HEK293 (cell line): ENCODE measurements at regions not wholly inside any gene's neighbourhood (a gene's known extent, or its start where the extent isn't known, plus 50 kb on each side); places are given as distances from the start of the nearest gene placed in this dataset.

Source experiments
- CTCF ChIA-PET: fragments of 350-600 bp; formaldehyde crosslinking; extraction: SDS; loops from one replicate; lab custom pipeline; 2021; ENCODE audit warnings: antibody characterized with exemption; lab: Yijun Ruan, JAX
- POLR2A ChIA-PET: fragments of 300-600 bp; formaldehyde crosslinking; extraction: SDS; loops from one replicate; lab custom pipeline; 2020; ENCODE audit warnings: antibody characterized with exemption, inconsistent platforms; lab: Yijun Ruan, JAX
- H3K27ac ChIP-seq: fragments of 200-500 bp; sonication (Bioruptor generic); 2 replicates; pipeline ENCODE4 v1.5.1; 2014; ENCODE audit warnings: low read depth, low read length, control low read depth, inconsistent platforms; ENCODE audit errors: extremely low read depth
- H3K36me3 ChIP-seq, 2 experiments: fragments of 200-500 bp in 1 of 2; sonication (Bioruptor generic) in 1 of 2; 1 replicate in 1 of 2; 2 replicates in 1 of 2; pipeline ENCODE4 v1.5.1; 2014 to 2017; ENCODE audit warnings: inconsistent platforms in 2 of 2, low read length in 2 of 2; ENCODE audit not compliant: control insufficient read depth in 2 of 2, insufficient read depth in 1 of 2
- H3K4me1 ChIP-seq: fragments of 200-500 bp; sonication (Bioruptor generic); 2 replicates; pipeline ENCODE4 v1.5.1; 2014; ENCODE audit warnings: mild to moderate bottlenecking, low read length, inconsistent platforms; ENCODE audit not compliant: control insufficient read depth, insufficient read depth
- H3K4me3 ChIP-seq: 2 replicates; pipeline ENCODE4 v1.5.1; 2011; ENCODE audit warnings: low read depth, mild to moderate bottlenecking, control low read depth, low read length, moderate library complexity
- H3K9me3 ChIP-seq: fragments of 200-500 bp; sonication (Bioruptor generic); 2 replicates; pipeline ENCODE4 v1.5.1; 2014; ENCODE audit warnings: low read depth, low read length, inconsistent platforms; ENCODE audit not compliant: control insufficient read depth, insufficient read depth
- INSM2 ChIP-seq: fragments of 450-650 bp; formaldehyde crosslinking; IDR thresholded peaks from 2 replicates; pipeline ENCODE4 v1.5.1; 2016; ENCODE audit warnings: missing biosample characterization, missing genetic modification characterization
- KLF1 ChIP-seq: fragments of 450-650 bp; formaldehyde crosslinking; IDR thresholded peaks from 2 replicates; pipeline ENCODE4 v1.5.1; 2016; ENCODE audit warnings: missing biosample characterization, missing genetic modification characterization
- KLF7 ChIP-seq: fragments of 450-650 bp; formaldehyde crosslinking; IDR thresholded peaks from 2 replicates; pipeline ENCODE4 v1.5.1; 2016; ENCODE audit warnings: missing biosample characterization, missing genetic modification characterization, borderline replicate concordance
- MEIS1 ChIP-seq: sonication (generic); formaldehyde crosslinking; IDR thresholded peaks from 2 replicates; pipeline ENCODE4 v1.8.1; 2022; ENCODE audit warnings: missing genetic modification reagents, mild to moderate bottlenecking, borderline replicate concordance
- SCRT2 ChIP-seq: fragments of 450-650 bp; formaldehyde crosslinking; IDR thresholded peaks from 2 replicates; pipeline ENCODE4 v1.5.1; 2016; ENCODE audit warnings: missing biosample characterization, missing genetic modification characterization
- SP2 ChIP-seq: fragments of 450-650 bp; formaldehyde crosslinking; IDR thresholded peaks from 2 replicates; pipeline ENCODE4 v1.5.1; 2016; ENCODE audit warnings: missing biosample characterization, missing genetic modification characterization
- ZBTB48 ChIP-seq: fragments of 450-650 bp; formaldehyde crosslinking; IDR thresholded peaks from 2 replicates; pipeline ENCODE4 v1.5.1; 2016; ENCODE audit warnings: missing biosample characterization, missing genetic modification characterization
- ZFHX2 ChIP-seq: fragments of 450-650 bp; formaldehyde crosslinking; conservative IDR thresholded peaks from 2 replicates; pipeline ENCODE4 v1.5.1; 2016; ENCODE audit warnings: missing biosample characterization, missing genetic modification characterization
- ZNF174 ChIP-seq: fragments of 450-650 bp; formaldehyde crosslinking; IDR thresholded peaks from 2 replicates; pipeline ENCODE4 v1.5.0; 2017; ENCODE audit warnings: missing biosample characterization, mild to moderate bottlenecking, missing genetic modification characterization
- ZNF202 ChIP-seq: fragments of 450-650 bp; formaldehyde crosslinking; IDR thresholded peaks from 2 replicates; pipeline ENCODE4 v1.5.1; 2016; ENCODE audit warnings: missing biosample characterization, missing genetic modification characterization, borderline replicate concordance
- ZNF221 ChIP-seq: fragments of 450-650 bp; formaldehyde crosslinking; IDR thresholded peaks from 2 replicates; pipeline ENCODE4 v1.5.1; 2017; ENCODE audit warnings: missing biosample characterization, missing genetic modification characterization, borderline replicate concordance
- ZNF24 ChIP-seq: fragments of 450-650 bp; formaldehyde crosslinking; IDR thresholded peaks from 2 replicates; pipeline ENCODE4 v1.5.1; 2016; ENCODE audit warnings: missing biosample characterization, missing genetic modification characterization
- ZNF266 ChIP-seq: fragments of 450-650 bp; formaldehyde crosslinking; IDR thresholded peaks from 2 replicates; pipeline ENCODE4 v1.5.1; 2016; ENCODE audit warnings: missing biosample characterization, missing genetic modification characterization, low read depth
- ZNF280C ChIP-seq: fragments of 450-650 bp; formaldehyde crosslinking; IDR thresholded peaks from 2 replicates; pipeline ENCODE4 v1.5.1; 2016; ENCODE audit warnings: missing biosample characterization, missing genetic modification characterization
- ZNF354C ChIP-seq: fragments of 450-650 bp; formaldehyde crosslinking; IDR thresholded peaks from 2 replicates; pipeline ENCODE4 v1.5.1; 2016; ENCODE audit warnings: missing biosample characterization, missing genetic modification characterization, low read depth, borderline replicate concordance
- ZNF394 ChIP-seq: fragments of 450-650 bp; formaldehyde crosslinking; IDR thresholded peaks from 2 replicates; pipeline ENCODE4 v1.5.1; 2016; ENCODE audit warnings: missing biosample characterization, missing genetic modification characterization, mild to moderate bottlenecking, moderate library complexity, borderline replicate concordance
- ZNF426 ChIP-seq: fragments of 450-650 bp; formaldehyde crosslinking; IDR thresholded peaks from 2 replicates; pipeline ENCODE4 v1.5.1; 2017; ENCODE audit warnings: missing biosample characterization, missing genetic modification characterization, mild to moderate bottlenecking, inconsistent platforms, moderate library complexity
- ZNF433 ChIP-seq: fragments of 450-650 bp; formaldehyde crosslinking; IDR thresholded peaks from 2 replicates; pipeline ENCODE4 v1.5.1; 2016; ENCODE audit warnings: missing biosample characterization, missing genetic modification characterization, low read depth
- ZNF521 ChIP-seq: fragments of 450-650 bp; formaldehyde crosslinking; IDR thresholded peaks from 2 replicates; pipeline ENCODE4 v1.5.1; 2017; ENCODE audit warnings: missing biosample characterization, mild to moderate bottlenecking, missing genetic modification characterization
- ZNF555 ChIP-seq: fragments of 450-650 bp; formaldehyde crosslinking; conservative IDR thresholded peaks from 2 replicates; pipeline ENCODE4 v1.5.1; 2017; ENCODE audit warnings: missing biosample characterization, mild to moderate bottlenecking, missing genetic modification characterization, inconsistent platforms
- TF ChIP-seq, protein P1 (sequence below): fragments of 450-650 bp; formaldehyde crosslinking; IDR thresholded peaks from 2 replicates; pipeline ENCODE4 v1.5.1; 2017; ENCODE audit warnings: missing biosample characterization, missing genetic modification characterization
- TF ChIP-seq, protein P2 (sequence below): fragments of 450-650 bp; formaldehyde crosslinking; conservative IDR thresholded peaks from 2 replicates; pipeline ENCODE4 v1.5.1; 2016; ENCODE audit warnings: low read depth, missing biosample characterization, missing genetic modification characterization

- TF ChIP-seq, protein P1, sequence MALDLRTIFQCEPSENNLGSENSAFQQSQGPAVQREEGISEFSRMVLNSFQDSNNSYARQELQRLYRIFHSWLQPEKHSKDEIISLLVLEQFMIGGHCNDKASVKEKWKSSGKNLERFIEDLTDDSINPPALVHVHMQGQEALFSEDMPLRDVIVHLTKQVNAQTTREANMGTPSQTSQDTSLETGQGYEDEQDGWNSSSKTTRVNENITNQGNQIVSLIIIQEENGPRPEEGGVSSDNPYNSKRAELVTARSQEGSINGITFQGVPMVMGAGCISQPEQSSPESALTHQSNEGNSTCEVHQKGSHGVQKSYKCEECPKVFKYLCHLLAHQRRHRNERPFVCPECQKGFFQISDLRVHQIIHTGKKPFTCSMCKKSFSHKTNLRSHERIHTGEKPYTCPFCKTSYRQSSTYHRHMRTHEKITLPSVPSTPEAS (tag by site-specific recombination) = no peak
- TF ChIP-seq ZNF280C (tag by site-specific recombination) = no peak
Measured at GRCh38 chr1:105204836-105205371, 1455.2 kb downstream of the AMY1C start (continued).

DNA sequence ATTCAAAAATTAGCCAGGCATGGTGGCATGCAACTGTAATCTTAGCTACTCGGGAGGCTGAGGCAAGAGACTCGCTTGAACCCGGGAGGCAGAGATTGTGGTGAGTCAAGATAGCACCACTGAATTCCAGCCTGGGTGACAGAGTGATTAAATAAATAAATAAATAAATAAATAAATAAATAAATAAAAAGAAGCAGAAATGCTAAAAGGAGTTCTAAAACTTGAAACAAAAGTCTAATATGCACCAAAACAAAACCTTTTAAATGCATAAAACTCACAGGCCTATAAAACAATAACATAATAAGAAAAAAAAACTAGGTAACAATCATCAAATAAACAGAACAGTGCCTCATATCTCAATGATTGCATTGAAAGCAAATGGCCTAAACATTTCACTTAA lies 1458.9 kb downstream of the AMY1C start:
- Histone ChIP-seq H3K9me3 (no peaks in the 10 kb centered on the region), H3K27ac (no peak overlapping the region)
- TF ChIP-seq KLF1 (tag by site-specific recombination) (no peak), ZNF394 (peak; percentile 20; the same call in 1 of the 2 replicates), ZNF555 (tag by site-specific recombination) (peak; percentile 30; the same call in 1 of the 2 replicates), ZNF202 (tag by site-specific recombination) (0 out of 2 replicates have a peak, but pooled peaks have one; percentile 51), ZNF426 (tag by site-specific recombination) (peak; percentile 36), ZNF266 (0 out of 2 replicates have a peak, but pooled peaks have one; percentile 14), ZNF433 (tag by site-specific recombination) (no peak), INSM2 (tag by site-specific recombination) (no peak)
- TF ChIP-seq, protein P2, sequence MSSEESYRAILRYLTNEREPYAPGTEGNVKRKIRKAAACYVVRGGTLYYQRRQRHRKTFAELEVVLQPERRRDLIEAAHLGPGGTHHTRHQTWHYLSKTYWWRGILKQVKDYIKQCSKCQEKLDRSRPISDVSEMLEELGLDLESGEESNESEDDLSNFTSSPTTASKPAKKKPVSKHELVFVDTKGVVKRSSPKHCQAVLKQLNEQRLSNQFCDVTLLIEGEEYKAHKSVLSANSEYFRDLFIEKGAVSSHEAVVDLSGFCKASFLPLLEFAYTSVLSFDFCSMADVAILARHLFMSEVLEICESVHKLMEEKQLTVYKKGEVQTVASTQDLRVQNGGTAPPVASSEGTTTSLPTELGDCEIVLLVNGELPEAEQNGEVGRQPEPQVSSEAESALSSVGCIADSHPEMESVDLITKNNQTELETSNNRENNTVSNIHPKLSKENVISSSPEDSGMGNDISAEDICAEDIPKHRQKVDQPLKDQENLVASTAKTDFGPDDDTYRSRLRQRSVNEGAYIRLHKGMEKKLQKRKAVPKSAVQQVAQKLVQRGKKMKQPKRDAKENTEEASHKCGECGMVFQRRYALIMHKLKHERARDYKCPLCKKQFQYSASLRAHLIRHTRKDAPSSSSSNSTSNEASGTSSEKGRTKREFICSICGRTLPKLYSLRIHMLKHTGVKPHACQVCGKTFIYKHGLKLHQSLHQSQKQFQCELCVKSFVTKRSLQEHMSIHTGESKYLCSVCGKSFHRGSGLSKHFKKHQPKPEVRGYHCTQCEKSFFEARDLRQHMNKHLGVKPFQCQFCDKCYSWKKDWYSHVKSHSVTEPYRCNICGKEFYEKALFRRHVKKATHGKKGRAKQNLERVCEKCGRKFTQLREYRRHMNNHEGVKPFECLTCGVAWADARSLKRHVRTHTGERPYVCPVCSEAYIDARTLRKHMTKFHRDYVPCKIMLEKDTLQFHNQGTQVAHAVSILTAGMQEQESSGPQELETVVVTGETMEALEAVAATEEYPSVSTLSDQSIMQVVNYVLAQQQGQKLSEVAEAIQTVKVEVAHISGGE = peak; percentile 51; the same call in 1 of the 2 replicates
- TF ChIP-seq, all 188 proteins: peak for 6
- CTCF ChIA-PET = no interaction called here
- no peaks in the 10 kb centered on the region for H3K4me1 ChIP-seq
- H3K4me3 ChIP-seq = no peak overlapping the region
- POLR2A ChIA-PET = no interaction called here
- H3K36me3 ChIP-seq = no peaks in the 10 kb centered on the region

DNA sequence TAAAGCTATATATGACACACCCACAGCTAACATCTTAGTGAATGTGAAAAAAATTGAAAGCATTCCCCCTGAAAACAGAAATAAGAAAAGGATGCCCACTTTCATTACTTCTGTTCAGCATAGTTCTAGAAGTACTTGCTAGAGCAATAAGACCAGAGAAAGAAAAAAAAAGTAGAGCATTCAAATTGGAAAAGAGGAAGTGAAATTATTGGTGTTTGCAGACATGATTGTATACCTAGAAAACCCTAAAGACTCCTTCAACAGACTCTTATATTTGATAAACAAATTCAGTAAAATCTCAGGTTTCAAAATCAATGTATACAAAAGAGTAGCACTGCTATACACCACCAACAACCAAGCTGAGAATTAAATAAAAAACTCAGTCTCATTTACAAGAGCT lies 1461.0 kb downstream of the AMY1C start:
- CTCF ChIA-PET = interaction anchor here (0.6 kb wide), 1 partner anchor 258 kb away, joined by 3 read pairs; no protein-coding TSS in a partner anchor
- Histone ChIP-seq H3K4me1 (no peaks in the 10 kb centered on the region), H3K27ac (no peak overlapping the region), H3K36me3 (no peaks in the 10 kb centered on the region), H3K9me3 (no peaks in the 10 kb centered on the region), H3K4me3 (no peak overlapping the region)
- POLR2A ChIA-PET = no interaction called here
- TF ChIP-seq MEIS1 (no peak), KLF1 (tag by site-specific recombination) (no peak), ZFHX2 (tag by site-specific recombination) (no peak), ZNF354C (tag by site-specific recombination) (no peak), SCRT2 (no peak), SP2 (tag by site-specific recombination) (no peak), KLF7 (no peak), ZBTB48 (no peak), ZNF426 (tag by site-specific recombination) (no peak), ZNF174 (tag by site-specific recombination) (no peak), ZNF24 (tag by site-specific recombination) (no peak), ZNF221 (tag by site-specific recombination) (no peak), ZNF521 (tag by site-specific recombination) (no peak)
